B cell (primary cell): ENCODE measurements at regions not wholly inside any gene's neighbourhood (a gene's known extent, or its start where the extent isn't known, plus 50 kb on each side); places are given as distances from the start of the nearest gene placed in this dataset.

Experiments
- ATAC-seq: fragments of 200-7000 bp; cut with Tn5 transposase; one replicate; pipeline ENCODE4 v1.10.0; 2021; ENCODE audit warnings: low read depth, mild to moderate bottlenecking, moderate number of reproducible peaks, moderate library complexity
- CTCF ChIA-PET: fragments of 350-600 bp; sonication (Branson Sonifier 250); formaldehyde crosslinking; loops from one replicate; lab custom pipeline; 2021; ENCODE audit warnings: antibody characterized with exemption, inconsistent platforms; lab: Charles Lee
- POLR2A ChIA-PET: fragments of 350-600 bp; sonication (Branson Sonifier 250); formaldehyde crosslinking; loops from one replicate; lab custom pipeline; 2021; ENCODE audit warnings: antibody characterized with exemption; lab: Charles Lee
- DNase-seq: peaks from one replicate; pipeline ENCODE4 v3.0.0; 2013
- H2AFZ ChIP-seq: 2 replicates; pipeline ENCODE4 v1.6.1; 2012; ENCODE audit warnings: mild to moderate bottlenecking, low read depth, low read length; ENCODE audit not compliant: insufficient read depth, poor library complexity, severe bottlenecking
- H3K27ac ChIP-seq, 2 donors: 1 replicate in 1 of 2; 2 replicates in 1 of 2; pipeline ENCODE4 v1.5.1; 2012 to 2013; ENCODE audit warnings: low read length in 2 of 2, mild to moderate bottlenecking in 2 of 2, moderate library complexity in 1 of 2
- H3K27me3 ChIP-seq, 4 experiments: fragments of 200-600 bp in 1 of 4; sonication (generic) in 1 of 4; replicated peaks in 1 of 4; 1 replicate in 2 of 4; 2 replicates in 2 of 4; pipeline versions ENCODE4 v1.6.1 to v1.7.0; 2013 to 2016; ENCODE audit warnings: low read length in 3 of 4, mild to moderate bottlenecking in 2 of 4, mixed read lengths in 1 of 4, moderate library complexity in 1 of 4; ENCODE audit not compliant: insufficient read depth in 4 of 4, control insufficient read depth in 3 of 4; ENCODE audit errors: control extremely low read depth in 1 of 4
- H3K36me3 ChIP-seq, 2 experiments: replicated peaks in 1 of 2; 1 replicate in 1 of 2; 2 replicates in 1 of 2; pipeline versions ENCODE4 v1.6.1 to v1.7.1; 2013; ENCODE audit warnings: low read length in 1 of 2; ENCODE audit not compliant: insufficient read depth in 2 of 2, control insufficient read depth in 1 of 2; ENCODE audit errors: control extremely low read depth in 1 of 2, extremely low read depth in 1 of 2
- H3K4me1 ChIP-seq, 2 donors: fragments of 200-600 bp in 1 of 2; sonication (generic) in 1 of 2; 1 replicate in 1 of 2; 2 replicates in 1 of 2; pipeline versions ENCODE4 v1.5.1 to v1.6.1; 2013 to 2017; ENCODE audit warnings: low read length in 2 of 2; ENCODE audit not compliant: control insufficient read depth in 2 of 2, insufficient read depth in 2 of 2
- H3K4me2 ChIP-seq: replicated peaks from 2 replicates; pipeline ENCODE3; 2012; ENCODE audit warnings: mild to moderate bottlenecking, low read depth, low read length; ENCODE audit not compliant: poor library complexity, severe bottlenecking
- H3K4me3 ChIP-seq, 5 experiments: fragments of 200-600 bp in 1 of 5; sonication (generic) in 1 of 5; 1 replicate in 3 of 5; 2 replicates in 2 of 5; pipeline versions ENCODE4 v1.5.1 to v1.7.0; 2011 to 2016; ENCODE audit warnings: low read length in 4 of 5, mild to moderate bottlenecking in 4 of 5, low read depth in 2 of 5, control low read depth in 1 of 5, moderate library complexity in 1 of 5; ENCODE audit not compliant: insufficient read depth in 1 of 5; ENCODE audit errors: control extremely low read depth in 1 of 5, extremely low read depth in 1 of 5
- H3K79me2 ChIP-seq: fragments of 200-600 bp; sonication (generic); one replicate; pipeline ENCODE4 v1.6.0; 2016; ENCODE audit warnings: low read length; ENCODE audit not compliant: control insufficient read depth, insufficient read depth
- H3K9ac ChIP-seq: fragments of 200-600 bp; sonication (generic); 2 replicates; pipeline ENCODE4 v1.6.1; 2017; ENCODE audit warnings: mild to moderate bottlenecking, low read length, moderate library complexity
- H3K9me3 ChIP-seq, 3 donors: one replicate each; pipeline versions ENCODE4 v1.6.1 to v1.7.1; 2013; ENCODE audit warnings: low read length in 2 of 3; ENCODE audit not compliant: control insufficient read depth in 2 of 3, insufficient read depth in 1 of 3; ENCODE audit errors: control extremely low read depth in 1 of 3
- H4K20me1 ChIP-seq: 2 replicates; pipeline ENCODE4 v1.6.0; 2012; ENCODE audit warnings: mild to moderate bottlenecking, low read length; ENCODE audit not compliant: insufficient read depth, control insufficient read depth, poor library complexity, severe bottlenecking
- H3K27ac Mint-ChIP-seq: one replicate; pipeline ENCODE4 v1.8.0; 2021; ENCODE audit warnings: mixed read lengths
- H3K27me3 Mint-ChIP-seq: one replicate; pipeline ENCODE4 v1.8.0; 2021; ENCODE audit warnings: mixed read lengths
- H3K4me1 Mint-ChIP-seq: one replicate; pipeline ENCODE4 v1.8.0; 2021; ENCODE audit warnings: mixed read lengths
- H3K4me3 Mint-ChIP-seq: one replicate; pipeline ENCODE4 v1.8.0; 2021; ENCODE audit warnings: mixed read lengths
- H3K9me3 Mint-ChIP-seq: one replicate; pipeline ENCODE4 v1.8.0; 2022; ENCODE audit warnings: mixed read lengths; ENCODE audit not compliant: insufficient read depth
- CTCF ChIP-seq: fragments of 200-600 bp; IDR thresholded peaks from one replicate; pipeline ENCODE4 v1.8.0; 2022; ENCODE audit warnings: antibody characterized with exemption, mild to moderate bottlenecking
- EZH2 ChIP-seq: IDR thresholded peaks from 2 replicates; pipeline ENCODE4 v1.6.1; 2012; ENCODE audit warnings: borderline replicate concordance, low read depth, mild to moderate bottlenecking, moderate library complexity, low read length; ENCODE audit not compliant: insufficient read depth, poor library complexity, severe bottlenecking
- WGBS: methylation state at CpG from one replicate; pipeline ENCODE4 v1.1.5; 2013; ENCODE audit warnings: missing lambda C conversion rate; ENCODE audit not compliant: insufficient coverage; 5-methylcytosine and 5-hydroxymethylcytosine counted together
- intact Hi-C: fragments of 100-400 bp; cut with micrococcal nuclease; formaldehyde crosslinking; loops from one replicate; pipeline ENCODE4 v1.10.0; 2022

GRCh38 chr16:14331020-14331419 lies 259.9 kb downstream of the MRTFB start:
- Mint-ChIP-seq H3K27me3 (no peaks in the 10 kb centered on the region), H3K27ac (no peak overlapping the region), H3K9me3 (no peaks in the 10 kb centered on the region), H3K4me1 (no peaks in the 10 kb centered on the region), H3K4me3 (no peak overlapping the region)
- ChIA-PET CTCF (no interaction called here), POLR2A (no interaction called here)
- ATAC-seq (no peak), DNase-seq (no peak)
- no peaks in the 10 kb centered on the region for H3K79me2 ChIP-seq
- no peak overlapping the region for H3K4me2 ChIP-seq
- no peak overlapping the region for H2AFZ ChIP-seq
- H3K4me1 ChIP-seq: no peaks in the 10 kb centered on the region
- no peak overlapping the region for H3K27ac ChIP-seq
- H3K4me3 ChIP-seq: no peak overlapping the region
- H3K27me3 ChIP-seq: peaks cover 0 to 2% (median 0%) of the 10 kb centered on the region in 4 experiments
- H3K9ac ChIP-seq: no peak overlapping the region
- peaks cover 0 to 3% (median 3%) of the 10 kb centered on the region in 3 donors for H3K9me3 ChIP-seq
- no peak for TF ChIP-seq CTCF
- TF ChIP-seq EZH2: no peak
- intact Hi-C loops: no loop called here
- 92% methylated on average over 2 of the region's 2 CpGs for WGBS
- no peaks in the 10 kb centered on the region for H4K20me1 ChIP-seq
- no peaks in the 10 kb centered on the region for H3K36me3 ChIP-seq

- no peak for ATAC-seq
- H3K9ac ChIP-seq: no peak overlapping the region
- H3K4me2 ChIP-seq: no peak overlapping the region
- no peak for TF ChIP-seq CTCF
- H2AFZ ChIP-seq: no peak overlapping the region
- H3K9me3 ChIP-seq: no peaks in the 10 kb centered on the region
- Mint-ChIP-seq H3K27me3 (peaks cover 4% of the 10 kb centered on the region), H3K4me1 (no peaks in the 10 kb centered on the region), H3K27ac (no peak overlapping the region), H3K9me3 (no peaks in the 10 kb centered on the region), H3K4me3 (no peak overlapping the region)
- H3K79me2 ChIP-seq: no peaks in the 10 kb centered on the region
- intact Hi-C loops: no loop called here
- no CpG with 5 or more reads among the region's 3 CpGs for WGBS
- no peaks in the 10 kb centered on the region for H4K20me1 ChIP-seq
- POLR2A ChIA-PET: interaction anchor here (0.7 kb wide), 1 partner anchor 71 kb away, joined by 3 read pairs; no protein-coding TSS in a partner anchor
- DNase-seq: no peak
- H3K4me3 ChIP-seq: no peak overlapping the region
- no peaks in the 10 kb centered on the region for H3K4me1 ChIP-seq
- H3K27me3 ChIP-seq: peaks cover 0 to 2% (median 0%) of the 10 kb centered on the region in 4 experiments
- CTCF ChIA-PET: no interaction called here
- H3K27ac ChIP-seq: no peak overlapping the region
- no peaks in the 10 kb centered on the region for H3K36me3 ChIP-seq
These were observed 258.7 kb downstream of the MRTFB start for GRCh38 chr16:14329727-14330350.
